ENCODE measurements at regions not wholly inside any gene's neighbourhood (a gene's known extent, or its start where the extent isn't known, plus 50 kb on each side); places are given as distances from the start of the nearest gene placed in this dataset.

GRCh38 chr3:87045473-87045872 is 54.5 kb upstream of the VGLL3 start:
- TF ChIP-seq EGR2 (tag by site-specific recombination; IDR thresholded peaks at IDR 0.05; ENCODE audit: low read depth) = no peak
- TF ChIP-seq ZNF24 (tag by site-specific recombination; IDR thresholded peaks at IDR 0.05) = no peak
- no peak for TF ChIP-seq ZBTB7A (tag by site-specific recombination; IDR thresholded peaks at IDR 0.05; ENCODE audit: low read depth)
- no peak for TF ChIP-seq CTCF (tag by site-specific recombination; IDR thresholded peaks at IDR 0.05)
- no peak for TF ChIP-seq OSR2 (tag by site-specific recombination; IDR thresholded peaks at IDR 0.05)
- TF ChIP-seq REST (tag by site-specific recombination; IDR thresholded peaks at IDR 0.05) = no peak
- no peak for TF ChIP-seq YY1 (tag by site-specific recombination; IDR thresholded peaks at IDR 0.05)
- no peak for TF ChIP-seq ZNF324 (tag by site-specific recombination; IDR thresholded peaks at IDR 0.05)
